ENCODE measurements at regions not wholly inside any gene's neighbourhood (a gene's known extent, or its start where the extent isn't known, plus 50 kb on each side); places are given as distances from the start of the nearest gene placed in this dataset.

- DNase-seq, result no peak
Measured at GRCh38 chr10:78899098-78899754, 169.5 kb upstream of the ZMIZ1 start.

- DNase-seq, result no peak
Measured at GRCh38 chr10:78899996-78900714, 168.6 kb upstream of the ZMIZ1 start.

GRCh38 chr10:78900715-78901430 lies 167.9 kb upstream of the ZMIZ1 start:
- no peak for DNase-seq

- no peak for DNase-seq
Measured at GRCh38 chr10:78901694-78902093, 167.1 kb upstream of the ZMIZ1 start.

GRCh38 chr10:78902815-78903214 lies 166.0 kb upstream of the ZMIZ1 start:
- no peak for DNase-seq

GRCh38 chr10:78903341-78903940 lies 165.3 kb upstream of the ZMIZ1 start:
- no peak for DNase-seq

GRCh38 chr10:78904196-78904595 lies 164.6 kb upstream of the ZMIZ1 start:
- DNase-seq, result no peak

GRCh38 chr10:78905015-78905956 lies 163.5 kb upstream of the ZMIZ1 start:
- DNase-seq, result no peak

- DNase-seq, result no peak
Measured at GRCh38 chr10:78905957-78906308, 162.8 kb upstream of the ZMIZ1 start.

GRCh38 chr10:78906734-78907390 lies 161.9 kb upstream of the ZMIZ1 start:
- no peak for DNase-seq

- no peak for DNase-seq
Measured at GRCh38 chr10:78907551-78908211, 161.1 kb upstream of the ZMIZ1 start.

GRCh38 chr10:78909221-78909620 lies 159.5 kb upstream of the ZMIZ1 start:
- DNase-seq, result no peak

- DNase-seq, result no peak
Measured at GRCh38 chr10:78910021-78910420, 158.7 kb upstream of the ZMIZ1 start.

- DNase-seq, result no peak
Measured at GRCh38 chr10:78910476-78910875, 158.3 kb upstream of the ZMIZ1 start.

GRCh38 chr10:78910886-78911285 lies 157.9 kb upstream of the ZMIZ1 start:
- DNase-seq, result no peak

- no peak for DNase-seq
Measured at GRCh38 chr10:78911533-78912340, 157.0 kb upstream of the ZMIZ1 start.

- no peak for DNase-seq
Measured at GRCh38 chr10:78912361-78913218, 156.2 kb upstream of the ZMIZ1 start.

GRCh38 chr10:78913219-78914059 lies 155.3 kb upstream of the ZMIZ1 start:
- no peak for DNase-seq

- no peak for DNase-seq
Measured at GRCh38 chr10:78914060-78914378, 154.7 kb upstream of the ZMIZ1 start.
